MCF 10A (cell line): ENCODE measurements at regions not wholly inside any gene's neighbourhood (a gene's known extent, or its start where the extent isn't known, plus 50 kb on each side); places are given as distances from the start of the nearest gene placed in this dataset.

Source experiments
- BruUV-seq: library from RNA; stranded (reverse); fragments of 400-500 nt; replicated peaks from 2 replicates; lab custom pipeline; 2021; lab: Mats Ljungman, UMichigan
- CTCF ChIA-PET: fragments of 300-600 bp; sonication (Branson Sonifier 250); formaldehyde crosslinking; extraction: SDS; loops from one replicate; lab custom pipeline; 2021; ENCODE audit warnings: antibody characterized with exemption, inconsistent platforms; lab: Yijun Ruan, JAX
- POLR2A ChIA-PET: fragments of 300-600, 350-650 bp; sonication (Branson Sonifier 250); formaldehyde crosslinking; extraction: SDS; loops from one replicate; lab custom pipeline; 2020; ENCODE audit warnings: antibody characterized with exemption, inconsistent platforms; lab: Yijun Ruan, JAX
- DNase-seq: peaks from one replicate; pipeline ENCODE4 v3.0.0-alpha.2; 2018; ENCODE audit not compliant: unreplicated experiment
- H3K27ac Mint-ChIP-seq: one replicate; pipeline ENCODE4 v1.8.0; 2022; ENCODE audit warnings: mild to moderate bottlenecking, low read depth, mixed read lengths; ENCODE audit not compliant: unreplicated experiment
- H3K27me3 Mint-ChIP-seq: one replicate; pipeline ENCODE4 v1.8.0; 2022; ENCODE audit warnings: mixed read lengths; ENCODE audit not compliant: insufficient read depth, unreplicated experiment
- H3K36me3 Mint-ChIP-seq: one replicate; pipeline ENCODE4 v1.8.0; 2022; ENCODE audit warnings: mild to moderate bottlenecking, moderate library complexity, mixed read lengths; ENCODE audit not compliant: insufficient read depth, unreplicated experiment
- H3K4me1 Mint-ChIP-seq: one replicate; pipeline ENCODE4 v1.8.0; 2022; ENCODE audit warnings: mixed read lengths; ENCODE audit not compliant: insufficient read depth, unreplicated experiment
- H3K4me3 Mint-ChIP-seq: one replicate; pipeline ENCODE4 v1.8.0; 2022; ENCODE audit warnings: mild to moderate bottlenecking, moderate library complexity, mixed read lengths; ENCODE audit not compliant: unreplicated experiment
- H3K9me3 Mint-ChIP-seq: one replicate; pipeline ENCODE4 v1.8.0; 2022; ENCODE audit warnings: mixed read lengths; ENCODE audit not compliant: unreplicated experiment
- CTCF ChIP-seq: fragments of 200-600 bp; IDR thresholded peaks from one replicate; pipeline ENCODE4 v1.8.0; 2022; ENCODE audit warnings: antibody characterized with exemption, mild to moderate bottlenecking; ENCODE audit not compliant: unreplicated experiment
- intact Hi-C: fragments of 100-400 bp; cut with micrococcal nuclease; formaldehyde crosslinking; loops from 2 replicates; pipeline ENCODE4 v1.14.1; 2022

DNA sequence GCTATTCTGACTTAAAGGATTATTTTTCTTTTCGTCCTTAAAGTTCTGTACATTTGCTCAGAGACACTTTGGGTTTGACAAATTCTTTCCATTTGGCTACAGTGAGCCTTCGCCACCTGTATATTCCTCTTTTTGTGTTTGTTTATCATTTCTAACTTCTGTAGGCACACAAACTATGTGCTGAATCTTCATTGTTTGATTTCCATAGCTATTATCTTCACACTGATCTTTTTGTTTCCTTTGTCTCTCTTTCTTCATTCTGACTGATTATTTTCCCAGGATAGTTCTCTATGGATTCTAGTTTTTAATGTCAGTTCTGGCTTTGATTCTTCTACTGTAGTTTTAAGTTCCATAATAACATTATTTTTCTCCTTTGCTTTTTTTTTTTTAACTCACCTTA is 350.2 kb downstream of the ZNF521 start:
- no peak for TF ChIP-seq CTCF
- CTCF ChIA-PET, result no interaction called here
- BruUV-seq, result no TSS peak
- no peak for DNase-seq
- H3K36me3 Mint-ChIP-seq, result no peaks in the 10 kb centered on the region
- H3K9me3 Mint-ChIP-seq, result peaks cover 53% of the 10 kb centered on the region
- H3K27me3 Mint-ChIP-seq, result no peaks in the 10 kb centered on the region
- no peaks in the 10 kb centered on the region for H3K4me1 Mint-ChIP-seq
- POLR2A ChIA-PET, result no interaction called here
- H3K4me3 Mint-ChIP-seq, result no peak overlapping the region
- intact Hi-C loops, result no loop called here
- no peak overlapping the region for H3K27ac Mint-ChIP-seq

GRCh38 chr18:25005541-25006403 is 346.2 kb downstream of the ZNF521 start:
- Mint-ChIP-seq H3K36me3 (no peaks in the 10 kb centered on the region), H3K4me1 (no peaks in the 10 kb centered on the region), H3K4me3 (no peak overlapping the region), H3K27me3 (no peaks in the 10 kb centered on the region), H3K27ac (no peak overlapping the region), H3K9me3 (peaks cover 47% of the 10 kb centered on the region)
- no peak for TF ChIP-seq CTCF
- DNase-seq, result no peak
- ChIA-PET POLR2A (interaction anchor here (0.7 kb wide), 1 partner anchor 865 kb away, joined by 3 read pairs; no protein-coding TSS in a partner anchor), CTCF (interaction anchor here (0.6 to 0.9 kb wide), 2 partner anchors 34 to 159 kb away, joined by 3 to 4 read pairs; no protein-coding TSS in a partner anchor)
- BruUV-seq, result no TSS peak
- intact Hi-C loops, result no loop called here

DNA sequence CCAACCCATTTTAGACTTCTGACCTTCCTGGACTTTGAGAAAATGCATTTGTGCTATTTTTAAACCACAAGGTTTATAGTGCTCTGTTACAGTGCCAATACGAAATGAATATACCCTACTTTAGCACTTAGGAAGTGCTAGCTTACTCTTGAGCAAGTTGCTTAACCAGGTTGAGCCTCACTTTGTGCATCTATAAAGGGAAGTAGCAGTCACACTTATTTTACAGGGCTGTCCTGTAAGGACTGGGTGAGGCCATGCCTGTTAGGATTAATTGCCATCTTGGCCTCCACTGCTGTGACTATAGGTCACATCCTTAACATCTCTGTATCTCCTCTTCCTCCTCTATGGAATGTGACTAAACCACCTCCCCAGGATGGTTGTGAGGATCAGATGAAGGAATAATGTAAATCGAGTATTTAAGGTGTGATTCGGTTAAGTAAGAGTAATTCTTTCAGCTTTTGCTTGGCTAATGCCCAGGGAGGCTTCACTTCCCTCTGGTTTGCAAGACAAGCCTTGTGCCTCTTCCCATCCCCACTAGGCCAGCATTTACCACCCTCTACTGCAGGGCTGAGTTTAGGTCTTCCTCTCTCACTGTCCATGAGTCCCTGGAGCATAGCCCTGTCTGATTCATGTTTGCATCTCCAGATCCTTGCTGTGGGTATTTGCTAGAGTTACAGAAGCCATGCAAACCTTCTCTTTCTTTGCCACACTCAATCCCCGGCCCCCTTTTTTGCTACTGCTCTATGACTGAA is 341.2 kb downstream of the ZNF521 start:
- no peak for TF ChIP-seq CTCF
- CTCF ChIA-PET, result no interaction called here
- POLR2A ChIA-PET, result no interaction called here
- H3K9me3 Mint-ChIP-seq, result peaks cover 50% of the 10 kb centered on the region
- no peaks in the 10 kb centered on the region for H3K36me3 Mint-ChIP-seq
- DNase-seq, result no peak
- no peaks in the 10 kb centered on the region for H3K4me1 Mint-ChIP-seq
- intact Hi-C loops, result no loop called here
- no peak overlapping the region for H3K27ac Mint-ChIP-seq
- H3K27me3 Mint-ChIP-seq, result no peaks in the 10 kb centered on the region
- H3K4me3 Mint-ChIP-seq, result no peak overlapping the region
- BruUV-seq, result no TSS peak
